H9 (cell line): ENCODE measurements at regions not wholly inside any gene's neighbourhood (a gene's known extent, or its start where the extent isn't known, plus 50 kb on each side); places are given as distances from the start of the nearest gene placed in this dataset.

Source experiments
- DNase-seq: peaks from one replicate; pipeline ENCODE4 v3.0.0-alpha.2; 2017
- H2AFZ ChIP-seq: one replicate; pipeline ENCODE4 v1.6.1; 2013; ENCODE audit warnings: mild to moderate bottlenecking, low read length, control low read depth, moderate library complexity
- H2AK5ac ChIP-seq: 2 replicates; pipeline ENCODE4 v1.6.1; 2013; ENCODE audit warnings: low read length, control low read depth, mixed read lengths; ENCODE audit not compliant: insufficient read length
- H2BK120ac ChIP-seq: one replicate; pipeline ENCODE4 v1.6.1; 2013; ENCODE audit warnings: low read depth, mild to moderate bottlenecking, low read length, control low read depth, inconsistent platforms; ENCODE audit not compliant: poor library complexity, severe bottlenecking
- H2BK12ac ChIP-seq: 2 replicates; pipeline ENCODE4 v1.6.1; 2013; ENCODE audit warnings: low read length, control low read depth, mixed read lengths, low read depth; ENCODE audit not compliant: insufficient read length
- H2BK15ac ChIP-seq: 2 replicates; pipeline ENCODE4 v1.6.1; 2013; ENCODE audit warnings: low read depth, low read length, control low read depth
- H2BK20ac ChIP-seq: one replicate; pipeline ENCODE4 v1.6.1; 2013; ENCODE audit warnings: low read depth, mild to moderate bottlenecking, low read length, control low read depth, inconsistent platforms; ENCODE audit not compliant: poor library complexity, severe bottlenecking
- H2BK5ac ChIP-seq: 2 replicates; pipeline ENCODE4 v1.6.1; 2013; ENCODE audit warnings: low read length, control low read depth, mixed read lengths; ENCODE audit not compliant: insufficient read length
- H3K14ac ChIP-seq: 2 replicates; pipeline ENCODE4 v1.6.1; 2013; ENCODE audit warnings: low read length, control low read depth; ENCODE audit not compliant: insufficient read depth
- H3K18ac ChIP-seq: 2 replicates; pipeline ENCODE4 v1.6.1; 2013; ENCODE audit warnings: low read depth, mild to moderate bottlenecking, mixed read lengths, low read length, control low read depth; ENCODE audit not compliant: insufficient read length
- H3K23ac ChIP-seq: 2 replicates; pipeline ENCODE4 v1.6.1; 2013; ENCODE audit warnings: low read length, control low read depth, mixed read lengths, low read depth; ENCODE audit not compliant: insufficient read length
- H3K23me2 ChIP-seq: 2 replicates; pipeline ENCODE4 v1.6.1; 2013; ENCODE audit warnings: low read depth, mild to moderate bottlenecking, mixed read lengths, low read length, control low read depth; ENCODE audit not compliant: insufficient read length, poor library complexity, severe bottlenecking
- H3K27ac ChIP-seq: 2 replicates; pipeline ENCODE4 v1.5.1; 2013; ENCODE audit warnings: low read length, control low read depth, mixed read lengths, low read depth; ENCODE audit not compliant: insufficient read length
- H3K27me3 ChIP-seq: 2 replicates; pipeline ENCODE4 v1.6.1; 2013; ENCODE audit warnings: low read length, control low read depth, inconsistent platforms; ENCODE audit not compliant: insufficient read depth
- H3K4ac ChIP-seq: 2 replicates; pipeline ENCODE4 v1.6.1; 2013; ENCODE audit warnings: low read depth, mild to moderate bottlenecking, control low read depth, inconsistent platforms, low read length, moderate library complexity
- H3K4me1 ChIP-seq: 2 replicates; pipeline ENCODE4 v1.6.1; 2013; ENCODE audit warnings: low read length, control low read depth, inconsistent platforms; ENCODE audit not compliant: insufficient read depth
- H3K4me2 ChIP-seq: 2 replicates; pipeline ENCODE4 v1.6.1; 2013; ENCODE audit warnings: low read length, control low read depth, mixed read lengths; ENCODE audit not compliant: insufficient read length, insufficient read depth
- H3K56ac ChIP-seq: 2 replicates; pipeline ENCODE4 v1.6.1; 2013; ENCODE audit warnings: low read depth, mild to moderate bottlenecking, mixed read lengths, low read length, control low read depth; ENCODE audit not compliant: insufficient read length
- H3K79me1 ChIP-seq: 2 replicates; pipeline ENCODE4 v1.6.1; 2013; ENCODE audit warnings: low read depth, mild to moderate bottlenecking, moderate library complexity, low read length, control low read depth, inconsistent platforms; ENCODE audit not compliant: insufficient read depth, poor library complexity, severe bottlenecking
- H3K79me2 ChIP-seq: 2 replicates; pipeline ENCODE4 v1.6.1; 2013; ENCODE audit warnings: low read length, control low read depth, inconsistent platforms; ENCODE audit not compliant: insufficient read depth
- H3K9ac ChIP-seq: 2 replicates; pipeline ENCODE4 v1.6.1; 2013; ENCODE audit warnings: low read length, control low read depth, mixed read lengths; ENCODE audit not compliant: insufficient read length; ENCODE audit errors: extremely low read depth
- H3K9me3 ChIP-seq: one replicate; pipeline ENCODE4 v1.6.1; 2013; ENCODE audit warnings: low read depth, low read length, inconsistent platforms; ENCODE audit not compliant: control insufficient read depth
- H3T11ph ChIP-seq: one replicate; pipeline ENCODE4 v1.6.1; 2013; ENCODE audit warnings: mild to moderate bottlenecking, low read length, control low read depth, inconsistent platforms
- H4K20me1 ChIP-seq: one replicate; pipeline ENCODE4 v1.6.1; 2013; ENCODE audit not compliant: control insufficient read depth, insufficient read length, insufficient read depth
- H4K5ac ChIP-seq: 2 replicates; pipeline ENCODE4 v1.6.1; 2013; ENCODE audit warnings: low read depth, mild to moderate bottlenecking, mixed read lengths, low read length, control low read depth; ENCODE audit not compliant: insufficient read length
- H4K8ac ChIP-seq: replicated peaks from 2 replicates; pipeline ENCODE4 v1.6.1; 2013; ENCODE audit warnings: low read length, control low read depth, mixed read lengths, low read depth; ENCODE audit not compliant: insufficient read length
- H4K91ac ChIP-seq: 2 replicates; pipeline ENCODE4 v1.6.1; 2013; ENCODE audit warnings: low read depth, mild to moderate bottlenecking, moderate library complexity, mixed read lengths, low read length, control low read depth; ENCODE audit not compliant: insufficient read length
- H3K27ac Mint-ChIP-seq, 3 experiments: 2 replicates in 2 of 3; 3 replicates in 1 of 3; pipeline ENCODE4 v1.8.0; 2020 to 2021; ENCODE audit warnings: mixed read lengths in 3 of 3, mild to moderate bottlenecking in 1 of 3, moderate library complexity in 1 of 3
- H3K27me3 Mint-ChIP-seq: 2 replicates; pipeline ENCODE4 v1.8.0; 2021; ENCODE audit warnings: low read depth, mild to moderate bottlenecking, moderate library complexity, mixed read lengths
- H3K36me3 Mint-ChIP-seq, 3 experiments: 2 replicates in 2 of 3; 3 replicates in 1 of 3; pipeline ENCODE4 v1.8.0; 2020 to 2021; ENCODE audit warnings: low read depth in 3 of 3, mixed read lengths in 3 of 3; ENCODE audit not compliant: insufficient read depth in 1 of 3
- H3K4me1 Mint-ChIP-seq, 2 experiments: 2 replicates each; pipeline ENCODE4 v1.8.0; 2020; ENCODE audit warnings: mixed read lengths in 2 of 2
- H3K4me3 Mint-ChIP-seq, 2 experiments: 2 replicates in 1 of 2; 3 replicates in 1 of 2; pipeline ENCODE4 v1.8.0; 2020 to 2021; ENCODE audit warnings: mild to moderate bottlenecking in 2 of 2, mixed read lengths in 2 of 2, moderate library complexity in 1 of 2
- H3K9me3 Mint-ChIP-seq, 2 experiments: 2 replicates in 1 of 2; 3 replicates in 1 of 2; pipeline ENCODE4 v1.8.0; 2020; ENCODE audit warnings: mild to moderate bottlenecking in 2 of 2, mixed read lengths in 2 of 2, moderate library complexity in 1 of 2
- WGBS: extraction: QIAGEN DNeasy Blood & Tissue Kit; methylation state at CpG from one replicate; pipeline ENCODE4 v1.1.7; 2013; ENCODE audit warnings: missing lambda C conversion rate, low lambda C conversion rate, mixed read lengths; ENCODE audit not compliant: insufficient read length; ENCODE audit errors: extremely low coverage; 5-methylcytosine and 5-hydroxymethylcytosine counted together
- TF ChIP-seq, protein P1 (sequence below): fragments of 200-600 bp; sonication (generic); conservative IDR thresholded peaks from 3 replicates; pipeline ENCODE4 v1.8.0; 2021; ENCODE audit warnings: antibody characterized with exemption, mild to moderate bottlenecking

DNA sequence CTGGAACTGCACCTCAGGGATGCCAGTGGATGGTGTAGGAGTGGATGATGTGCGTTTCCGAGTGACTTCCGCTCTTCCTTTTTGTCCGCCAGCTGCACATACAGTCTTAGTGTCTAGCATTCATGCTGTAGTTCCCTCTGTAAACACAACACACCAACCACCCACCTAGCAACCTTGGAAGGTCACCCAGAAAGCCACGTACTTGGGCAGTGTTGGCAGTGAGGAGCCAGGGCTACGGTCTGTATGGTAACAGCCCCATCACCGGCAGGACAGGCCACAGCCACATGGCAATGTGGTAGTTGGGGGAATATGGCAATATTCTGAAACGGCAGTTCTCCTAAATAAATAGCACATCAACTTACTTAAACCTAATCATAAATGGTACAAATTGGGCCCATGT, 613.5 kb upstream of the MGMT start:
- Mint-ChIP-seq H3K4me3 (no peak overlapping the region), H3K36me3 (no peaks in the 10 kb centered on the region), H3K9me3 (no peaks in the 10 kb centered on the region; a peak in 1 of 5 replicates), H3K27me3 (no peaks in the 10 kb centered on the region), H3K4me1 (peaks cover 10 to 11% of the 10 kb centered on the region in 2 experiments), H3K27ac (no peak overlapping the region)
- H3K56ac ChIP-seq = no peak overlapping the region
- H2BK15ac ChIP-seq = no peak overlapping the region
- H3K23ac ChIP-seq = no peak overlapping the region
- H4K20me1 ChIP-seq = no peaks in the 10 kb centered on the region
- H3K4me1 ChIP-seq = no peaks in the 10 kb centered on the region
- no peak overlapping the region for H3K18ac ChIP-seq
- H4K8ac ChIP-seq = no peak overlapping the region
- H3K79me1 ChIP-seq = no peaks in the 10 kb centered on the region
- no peak overlapping the region for H2BK5ac ChIP-seq
- H2AFZ ChIP-seq = no peak overlapping the region
- TF ChIP-seq, protein P1, sequence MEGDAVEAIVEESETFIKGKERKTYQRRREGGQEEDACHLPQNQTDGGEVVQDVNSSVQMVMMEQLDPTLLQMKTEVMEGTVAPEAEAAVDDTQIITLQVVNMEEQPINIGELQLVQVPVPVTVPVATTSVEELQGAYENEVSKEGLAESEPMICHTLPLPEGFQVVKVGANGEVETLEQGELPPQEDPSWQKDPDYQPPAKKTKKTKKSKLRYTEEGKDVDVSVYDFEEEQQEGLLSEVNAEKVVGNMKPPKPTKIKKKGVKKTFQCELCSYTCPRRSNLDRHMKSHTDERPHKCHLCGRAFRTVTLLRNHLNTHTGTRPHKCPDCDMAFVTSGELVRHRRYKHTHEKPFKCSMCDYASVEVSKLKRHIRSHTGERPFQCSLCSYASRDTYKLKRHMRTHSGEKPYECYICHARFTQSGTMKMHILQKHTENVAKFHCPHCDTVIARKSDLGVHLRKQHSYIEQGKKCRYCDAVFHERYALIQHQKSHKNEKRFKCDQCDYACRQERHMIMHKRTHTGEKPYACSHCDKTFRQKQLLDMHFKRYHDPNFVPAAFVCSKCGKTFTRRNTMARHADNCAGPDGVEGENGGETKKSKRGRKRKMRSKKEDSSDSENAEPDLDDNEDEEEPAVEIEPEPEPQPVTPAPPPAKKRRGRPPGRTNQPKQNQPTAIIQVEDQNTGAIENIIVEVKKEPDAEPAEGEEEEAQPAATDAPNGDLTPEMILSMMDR = no peak
- no peak overlapping the region for H3T11ph ChIP-seq
- H3K4ac ChIP-seq = no peak overlapping the region
- no peaks in the 10 kb centered on the region for H3K27me3 ChIP-seq
- H2AK5ac ChIP-seq = no peak overlapping the region
- no peak overlapping the region for H4K5ac ChIP-seq
- H3K9ac ChIP-seq = no peak overlapping the region
- no CpG with 5 or more reads among the region's 8 CpGs for WGBS
- no peak overlapping the region for H2BK120ac ChIP-seq
- H2BK12ac ChIP-seq = no peak overlapping the region
- H3K27ac ChIP-seq = no peak overlapping the region
- H4K91ac ChIP-seq = no peak overlapping the region
- H3K79me2 ChIP-seq = no peaks in the 10 kb centered on the region
- no peak overlapping the region for H2BK20ac ChIP-seq
- H3K23me2 ChIP-seq = no peaks in the 10 kb centered on the region
- H3K4me2 ChIP-seq = no peak overlapping the region
- H3K14ac ChIP-seq = no peak overlapping the region
- no peaks in the 10 kb centered on the region for H3K9me3 ChIP-seq
- no peak for DNase-seq
